ENCODE measurements at regions not wholly inside any gene's neighbourhood (a gene's known extent, or its start where the extent isn't known, plus 50 kb on each side); places are given as distances from the start of the nearest gene placed in this dataset.
"Not testable (repeated sequence)": the region's sequence is repeated elsewhere in the genome, so short reads cannot be mapped to it uniquely, and the experiment has no call there.

GRCh38 chr4:12016729-12017128 is 588.0 kb upstream of the HS3ST1 start:
- Histone ChIP-seq H3K9me3 (ENCODE audit: control insufficient read depth in 1 of 2, insufficient read depth in 1 of 2, low read depth in 1 of 2, low read length in 2 of 2) (0 out of 4 replicates have a peak, but pooled peaks cover 0 to 6% of the 10 kb centered on the region in 2 experiments), H3K79me2 (ENCODE audit: insufficient read depth, low read length) (no peaks in the 10 kb centered on the region), H3K27ac (ENCODE audit: low read depth, low read length) (no peak overlapping the region), H3K4me1 (ENCODE audit: control insufficient read depth in 1 of 2, insufficient read depth in 2 of 2, low read length in 2 of 2) (no peaks in the 10 kb centered on the region), H3K36me3 (ENCODE audit: control insufficient read depth in 1 of 2, insufficient read depth in 2 of 2, low read length in 2 of 2) (no peaks in the 10 kb centered on the region), H3K27me3 (ENCODE audit: insufficient read depth, low read length) (no peaks in the 10 kb centered on the region), H3K9ac (ENCODE audit: low read length) (no peak overlapping the region), H3K9me2 (ENCODE audit: insufficient read depth) (no peaks in the 10 kb centered on the region), H4K20me1 (ENCODE audit: insufficient read depth) (no peaks in the 10 kb centered on the region), H3K4me3 (replicated peaks in 1 of 2; ENCODE audit: low read depth in 1 of 2, low read length in 2 of 2) (no peak overlapping the region), H2AFZ (ENCODE audit: low read depth, low read length, poor library complexity, severe bottlenecking) (no peak overlapping the region), H3K4me2 (ENCODE audit: low read length) (no peak overlapping the region)
- CTCF ChIA-PET = no interaction called here
- no peak for TF ChIP-seq TCF7L2 (IDR thresholded peaks at IDR 0.05; ENCODE audit: borderline replicate concordance, extremely low read depth, insufficient read depth, insufficient read length)
- RAD21 ChIA-PET (ENCODE audit: low non-redundant PET in 1 of 2, low total read pairs in 2 of 2, uncharacterized antibody in 2 of 2, unreplicated experiment in 2 of 2) = no interaction called here
- no peak for ATAC-seq
- DNase-seq (ENCODE audit: low read depth, low spot score) = no peak
- POLR2A ChIA-PET = no interaction called here
- BruUV-seq (replicated peaks) = no TSS peak
- intact Hi-C loops (cut with micrococcal nuclease) = no loop called here

GRCh38 chr4:12005471-12005870 is 576.8 kb upstream of the HS3ST1 start:
- no peaks in the 10 kb centered on the region for H3K27me3 ChIP-seq (ENCODE audit: insufficient read depth, low read length)
- POLR2A ChIA-PET = no interaction called here
- H3K36me3 ChIP-seq (ENCODE audit: control insufficient read depth in 1 of 2, insufficient read depth in 2 of 2, low read length in 2 of 2) = no peaks in the 10 kb centered on the region
- intact Hi-C loops (cut with micrococcal nuclease) = no loop called here
- H2AFZ ChIP-seq (ENCODE audit: low read depth, low read length, poor library complexity, severe bottlenecking) = no peak overlapping the region
- H3K4me1 ChIP-seq (ENCODE audit: control insufficient read depth in 1 of 2, insufficient read depth in 2 of 2, low read length in 2 of 2) = no peaks in the 10 kb centered on the region
- no peaks in the 10 kb centered on the region for H3K9me3 ChIP-seq (ENCODE audit: control insufficient read depth in 1 of 2, insufficient read depth in 1 of 2, low read depth in 1 of 2, low read length in 2 of 2)
- ATAC-seq = no peak
- H3K27ac ChIP-seq (ENCODE audit: low read depth, low read length) = no peak overlapping the region
- H3K9me2 ChIP-seq (ENCODE audit: insufficient read depth) = no peaks in the 10 kb centered on the region
- H3K4me3 ChIP-seq (replicated peaks in 1 of 2; ENCODE audit: low read depth in 1 of 2, low read length in 2 of 2) = no peak overlapping the region
- CTCF ChIA-PET = no interaction called here
- no peaks in the 10 kb centered on the region for H4K20me1 ChIP-seq (ENCODE audit: insufficient read depth)
- no peaks in the 10 kb centered on the region for H3K79me2 ChIP-seq (ENCODE audit: insufficient read depth, low read length)
- TF ChIP-seq JUND (IDR thresholded peaks at IDR 0.05) (no peak), CTCF (IDR thresholded peaks at IDR 0.05 in 2 of 3, conservative IDR thresholded peaks at IDR 0.05 in 1 of 3; ENCODE audit: borderline replicate concordance in 1 of 3, insufficient read depth in 1 of 3, low read depth in 2 of 3, low read length in 2 of 3) (no peak), SP1 (IDR thresholded peaks at IDR 0.05; ENCODE audit: low read depth) (no peak)
- RAD21 ChIA-PET (ENCODE audit: low non-redundant PET in 1 of 2, low total read pairs in 2 of 2, uncharacterized antibody in 2 of 2, unreplicated experiment in 2 of 2) = no interaction called here
- H3K9ac ChIP-seq (ENCODE audit: low read length) = no peak overlapping the region
- no peak for DNase-seq (ENCODE audit: low read depth, low spot score)
- H3K4me2 ChIP-seq (ENCODE audit: low read length) = no peak overlapping the region
- no TSS peak for BruUV-seq (replicated peaks)

GRCh38 chr4:11996581-11996980 is 567.9 kb upstream of the HS3ST1 start:
- DNase-seq (ENCODE audit: low read depth, low spot score); CTCF ChIA-PET; H3K9me3 ChIP-seq (ENCODE audit: control insufficient read depth in 1 of 2, insufficient read depth in 1 of 2, low read depth in 1 of 2, low read length in 2 of 2): not testable (repeated sequence)

More at GRCh38 chr4:11996581-11996980, 567.9 kb upstream of the HS3ST1 start:
- H3K4me1 ChIP-seq (ENCODE audit: control insufficient read depth in 1 of 2, insufficient read depth in 2 of 2, low read length in 2 of 2); intact Hi-C loops (cut with micrococcal nuclease); POLR2A ChIA-PET; H3K27ac ChIP-seq (ENCODE audit: low read depth, low read length); H3K9me2 ChIP-seq (ENCODE audit: insufficient read depth); H3K79me2 ChIP-seq (ENCODE audit: insufficient read depth, low read length); H3K27me3 ChIP-seq (ENCODE audit: insufficient read depth, low read length); BruUV-seq (replicated peaks); H3K4me2 ChIP-seq (ENCODE audit: low read length); H2AFZ ChIP-seq (ENCODE audit: low read depth, low read length, poor library complexity, severe bottlenecking); H3K36me3 ChIP-seq (ENCODE audit: control insufficient read depth in 1 of 2, insufficient read depth in 2 of 2, low read length in 2 of 2); H3K4me3 ChIP-seq (replicated peaks in 1 of 2; ENCODE audit: low read depth in 1 of 2, low read length in 2 of 2); H3K9ac ChIP-seq (ENCODE audit: low read length); RAD21 ChIA-PET (ENCODE audit: low non-redundant PET in 1 of 2, low total read pairs in 2 of 2, uncharacterized antibody in 2 of 2, unreplicated experiment in 2 of 2); ATAC-seq; H4K20me1 ChIP-seq (ENCODE audit: insufficient read depth): not testable (repeated sequence)
